22Rv1 (cell line): ENCODE measurements at regions not wholly inside any gene's neighbourhood (a gene's known extent, or its start where the extent isn't known, plus 50 kb on each side); places are given as distances from the start of the nearest gene placed in this dataset.

ENCODE experiments used
- H3K27ac ChIP-seq: fragments of 450-650 bp; 2 replicates; pipeline ENCODE4 v1.5.1; 2017
- CTCF ChIP-seq: fragments of 450-650 bp; IDR thresholded peaks from 2 replicates; pipeline ENCODE4 v1.5.1; 2017; ENCODE audit warnings: mild to moderate bottlenecking
- ZFX ChIP-seq: fragments of 450-650 bp; IDR thresholded peaks from 2 replicates; pipeline ENCODE4 v1.6.1; 2017; ENCODE audit warnings: antibody characterized with exemption, borderline replicate concordance

- TF ChIP-seq CTCF = no peak
- no peak for TF ChIP-seq ZFX
- no peak overlapping the region for H3K27ac ChIP-seq
These were observed 73.6 kb upstream of the TARDBP start for GRCh38 chr1:10938741-10939417.

- TF ChIP-seq ZFX (no peak), CTCF (no peak)
- H3K27ac ChIP-seq = no peak overlapping the region
These were observed 72.6 kb upstream of the TARDBP start for GRCh38 chr1:10939654-10940450.

GRCh38 chr1:10940451-10940804 is 72.0 kb upstream of the TARDBP start:
- TF ChIP-seq CTCF (no peak), ZFX (no peak)

GRCh38 chr1:10940838-10941237 is 71.6 kb upstream of the TARDBP start:
- no peak for TF ChIP-seq CTCF
- no peak for TF ChIP-seq ZFX
- H3K27ac ChIP-seq = no peak overlapping the region

More at GRCh38 chr1:10940451-10940804, 72.0 kb upstream of the TARDBP start:
- no peak overlapping the region for H3K27ac ChIP-seq

- no peak for TF ChIP-seq ZFX
- TF ChIP-seq CTCF = peak; percentile 96
- no peak overlapping the region for H3K27ac ChIP-seq
These were observed 70.4 kb upstream of the TARDBP start for GRCh38 chr1:10941891-10942541.

- no peak overlapping the region for H3K27ac ChIP-seq
- TF ChIP-seq CTCF (no peak), ZFX (no peak)
These were observed 69.9 kb upstream of the TARDBP start for GRCh38 chr1:10942542-10942912.

GRCh38 chr1:10943041-10943440 is 69.4 kb upstream of the TARDBP start:
- TF ChIP-seq ZFX (no peak), CTCF (no peak)
- H3K27ac ChIP-seq = no peak overlapping the region
